Tibial nerve (tissue), 4 donors: ENCODE measurements at regions not wholly inside any gene's neighbourhood (a gene's known extent, or its start where the extent isn't known, plus 50 kb on each side); places are given as distances from the start of the nearest gene placed in this dataset.

ENCODE experiments used
- DNase-seq, 2 donors: peaks; one replicate each; pipeline ENCODE4 v3.0.0-alpha.2; 2019; ENCODE audit warnings: low spot score in 2 of 2
- H3K27ac ChIP-seq, 4 donors: fragments of 200-600 bp; sonication (generic) in 3 of 4; one replicate each; pipeline ENCODE4 v1.5.1; 2017 to 2019; ENCODE audit warnings: mild to moderate bottlenecking in 1 of 4
- H3K27me3 ChIP-seq, 2 donors: fragments of 200-600 bp; sonication (generic) in 1 of 2; one replicate each; pipeline versions ENCODE4 v1.5.1 to v1.6.0; 2017 to 2019
- H3K36me3 ChIP-seq, 3 donors: fragments of 200-600 bp; sonication (generic); one replicate each; pipeline ENCODE4 v1.5.1; 2018 to 2019
- H3K4me1 ChIP-seq, 4 donors: fragments of 200-600 bp; sonication (generic) in 3 of 4; one replicate each; pipeline ENCODE4 v1.5.1; 2017 to 2019
- H3K4me3 ChIP-seq, 4 donors: fragments of 200-600 bp; sonication (generic) in 3 of 4; one replicate each; pipeline ENCODE4 v1.5.1; 2017 to 2019; ENCODE audit warnings: mild to moderate bottlenecking in 1 of 4, moderate library complexity in 1 of 4
- H3K9me3 ChIP-seq, 4 donors: fragments of 200-600 bp; sonication (generic) in 3 of 4; one replicate each; pipeline ENCODE4 v1.5.1; 2017 to 2019
- CTCF ChIP-seq, 5 experiments: fragments of 200-600 bp in 3 of 5; fragments of 450-650 bp in 2 of 5; sonication (generic) in 3 of 5; IDR thresholded peaks; one replicate each; pipeline ENCODE4 v1.5.1; 2016 to 2019; ENCODE audit warnings: antibody characterized with exemption in 5 of 5, mild to moderate bottlenecking in 3 of 5, moderate library complexity in 2 of 5
- EP300 ChIP-seq, 2 donors: sonication (generic); formaldehyde crosslinking; IDR thresholded peaks; one replicate each; pipeline ENCODE4 v1.6.1; 2017; ENCODE audit warnings: antibody characterized with exemption in 2 of 2, mild to moderate bottlenecking in 1 of 2
- POLR2A ChIP-seq, 2 donors: fragments of 450-650 bp; IDR thresholded peaks; one replicate each; pipeline ENCODE4 v1.6.1; 2017; ENCODE audit warnings: antibody characterized with exemption in 2 of 2, mild to moderate bottlenecking in 2 of 2, moderate library complexity in 2 of 2
- WGBS, 2 donors: methylation state at CpG; one replicate each; pipeline ENCODE4 v1.1.5; 2018; 5-methylcytosine and 5-hydroxymethylcytosine counted together

GRCh38 chr2:126752876-126753275 is 96.9 kb downstream of the GYPC start:
- Histone ChIP-seq H3K4me3 (no peak overlapping the region), H3K36me3 (no peaks in the 10 kb centered on the region), H3K27me3 (no peaks in the 10 kb centered on the region), H3K9me3 (no peaks in the 10 kb centered on the region), H3K4me1 (no peaks in the 10 kb centered on the region), H3K27ac (no peak overlapping the region)
- DNase-seq: no peak
- WGBS, 2 donors: 88 to 98% methylated on average over 4 of the region's 4 CpGs
- no peak for TF ChIP-seq CTCF (IDR thresholded peaks at IDR 0.05)
- TF ChIP-seq POLR2A (IDR thresholded peaks at IDR 0.05): no peak
- TF ChIP-seq EP300 (IDR thresholded peaks at IDR 0.05): no peak

- Histone ChIP-seq H3K27me3 (no peaks in the 10 kb centered on the region), H3K4me1 (no peaks in the 10 kb centered on the region), H3K36me3 (no peaks in the 10 kb centered on the region), H3K9me3 (no peaks in the 10 kb centered on the region), H3K27ac (no peak overlapping the region), H3K4me3 (no peak overlapping the region)
- no peak for TF ChIP-seq EP300 (IDR thresholded peaks at IDR 0.05)
- no peak for TF ChIP-seq POLR2A (IDR thresholded peaks at IDR 0.05)
- no peak for TF ChIP-seq CTCF (IDR thresholded peaks at IDR 0.05)
- no peak for DNase-seq
- 94 to 96% methylated on average over 7 to 11 of the region's 11 CpGs for WGBS, 2 donors
These were observed 97.7 kb downstream of the GYPC start for GRCh38 chr2:126753501-126754212.

DNA sequence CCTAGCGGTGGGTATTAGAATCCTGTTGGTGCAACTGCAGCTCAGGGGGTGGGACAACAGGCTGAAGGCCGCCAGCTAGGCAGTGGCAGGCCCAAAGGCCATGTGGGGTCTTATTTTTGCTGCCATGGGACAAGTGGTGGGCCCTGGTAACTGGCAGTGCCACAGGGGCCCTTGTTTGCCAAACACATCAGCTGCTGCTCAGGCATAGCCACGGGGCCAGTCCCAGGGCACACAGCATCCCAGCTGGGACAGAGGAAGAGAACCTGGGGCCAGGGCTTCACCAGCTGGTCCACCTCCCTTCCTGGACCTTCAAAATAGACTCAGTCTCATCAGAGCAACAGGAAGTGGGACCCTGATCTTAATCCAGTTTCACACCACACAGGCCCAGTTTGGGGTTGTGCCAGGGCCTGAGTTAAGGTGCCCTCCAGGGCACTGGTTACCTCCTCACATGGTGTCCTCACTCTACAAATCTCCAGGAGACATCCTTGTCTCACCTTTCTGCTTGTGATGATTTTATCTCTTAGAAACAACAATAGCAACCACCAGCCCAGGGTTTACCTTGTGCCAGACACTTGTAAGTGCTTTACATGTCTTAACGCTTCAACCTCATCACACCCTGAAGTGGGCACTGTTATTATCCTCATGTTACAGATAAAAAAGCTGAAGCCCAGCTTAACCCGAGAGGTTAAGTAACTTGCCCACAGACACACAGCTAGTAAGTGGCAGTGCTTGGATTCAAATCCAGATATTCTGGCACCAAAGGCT is 98.5 kb downstream of the GYPC start:
- DNase-seq: no peak
- 85 to 88% methylated on average over 5 of the region's 5 CpGs for WGBS, 2 donors
- Histone ChIP-seq H3K27me3 (no peaks in the 10 kb centered on the region), H3K27ac (no peak overlapping the region), H3K9me3 (no peaks in the 10 kb centered on the region), H3K36me3 (no peaks in the 10 kb centered on the region), H3K4me3 (no peak overlapping the region), H3K4me1 (no peaks in the 10 kb centered on the region)
- TF ChIP-seq POLR2A (IDR thresholded peaks at IDR 0.05) (no peak), EP300 (IDR thresholded peaks at IDR 0.05) (no peak), CTCF (IDR thresholded peaks at IDR 0.05) (no peak)

- Histone ChIP-seq H3K9me3 (no peaks in the 10 kb centered on the region), H3K27me3 (no peaks in the 10 kb centered on the region), H3K4me3 (no peak overlapping the region), H3K27ac (no peak overlapping the region), H3K36me3 (no peaks in the 10 kb centered on the region), H3K4me1 (no peaks in the 10 kb centered on the region)
- WGBS, 2 donors: 89 to 92% methylated on average over 1 of the region's 1 CpG
- no peak for TF ChIP-seq POLR2A (IDR thresholded peaks at IDR 0.05)
- TF ChIP-seq CTCF (IDR thresholded peaks at IDR 0.05): no peak
- TF ChIP-seq EP300 (IDR thresholded peaks at IDR 0.05): no peak
- DNase-seq: no peak
These were observed 100.2 kb downstream of the GYPC start for GRCh38 chr2:126756125-126756524.

DNA sequence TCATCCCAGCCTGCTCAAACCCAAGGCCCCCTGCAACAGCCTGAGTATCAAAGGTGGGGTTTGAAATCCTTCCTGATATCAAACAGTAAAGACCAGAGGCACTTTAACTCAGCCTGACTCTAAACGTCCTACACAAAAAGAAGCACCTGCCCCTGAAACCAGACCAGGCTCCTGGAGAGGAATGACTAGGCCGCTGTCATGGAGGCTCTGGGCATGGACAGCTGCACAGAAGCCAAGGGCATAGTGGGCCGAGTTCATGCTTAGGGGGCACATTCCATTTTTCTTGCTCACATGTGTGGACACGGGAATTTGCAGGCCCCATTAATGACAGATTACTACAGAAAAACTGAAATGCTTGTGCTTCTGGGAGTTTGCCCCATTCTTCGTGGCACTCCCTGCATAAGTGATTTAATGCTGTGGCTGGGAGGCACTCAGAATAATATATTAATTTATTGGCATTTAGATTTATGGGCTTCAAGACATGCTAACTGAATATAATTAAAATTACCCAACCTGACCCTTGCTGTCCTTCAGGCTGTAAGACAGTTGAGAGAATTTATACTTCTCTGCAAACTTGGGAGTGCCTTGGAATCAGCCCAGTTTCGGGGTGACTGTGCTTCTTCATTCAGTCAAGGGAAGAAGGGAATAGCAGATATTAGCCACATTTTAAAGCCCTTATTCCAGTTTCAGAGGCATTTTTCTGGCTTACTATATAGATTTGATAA is 105.5 kb downstream of the GYPC start:
- WGBS, 2 donors: 52 to 59% methylated on average over 6 of the region's 6 CpGs
- H3K27me3 ChIP-seq: no peaks in the 10 kb centered on the region
- H3K36me3 ChIP-seq: no peaks in the 10 kb centered on the region
- peak in 1 of 2 donors; percentile 28 for DNase-seq
- H3K9me3 ChIP-seq: no peaks in the 10 kb centered on the region
- TF ChIP-seq EP300 (IDR thresholded peaks at IDR 0.05): no peak
- TF ChIP-seq POLR2A (IDR thresholded peaks at IDR 0.05): no peak
- no peak for TF ChIP-seq CTCF (IDR thresholded peaks at IDR 0.05)
- no peak overlapping the region for H3K27ac ChIP-seq
- no peak overlapping the region for H3K4me3 ChIP-seq
- no peaks in the 10 kb centered on the region for H3K4me1 ChIP-seq
